Pancreas (tissue), 10 donors: ENCODE measurements at regions not wholly inside any gene's neighbourhood (a gene's known extent, or its start where the extent isn't known, plus 50 kb on each side); places are given as distances from the start of the nearest gene placed in this dataset.
A peak's percentile ranks its signal among the peaks of the same experiment; 100 is the strongest.

Experiments
- ATAC-seq, 4 donors: fragments of 200-7000 bp; cut with Tn5 transposase; one replicate each; pipeline versions ENCODE4 v1.8.0 to v1.9.1; 2020; ENCODE audit warnings: mild to moderate bottlenecking in 4 of 4, moderate library complexity in 4 of 4
- DNase-seq, 6 donors: peaks; one replicate each; pipeline ENCODE4 v3.0.0-alpha.2; 2020
- FAIRE-seq: peaks from 2 replicates; lab custom pipeline; 2012; peaks lifted over from hg19 to GRCh38; lab: Jason Lieb, UNC
- H3K27ac ChIP-seq, 4 donors: fragments of 200-600 bp; sonication (generic); 1 replicate in 3 of 4; 2 replicates in 1 of 4; pipeline versions ENCODE4 v1.5.0 to v1.8.0; 2020
- H3K27me3 ChIP-seq, 4 donors: fragments of 200-600 bp; one replicate each; pipeline ENCODE4 v1.8.0; 2021
- H3K36me3 ChIP-seq, 3 donors: fragments of 200-600 bp; sonication (generic) in 1 of 3; one replicate each; pipeline versions ENCODE4 v1.5.0 to v1.8.0; 2020 to 2021
- H3K4me1 ChIP-seq, 3 donors: fragments of 200-600 bp; one replicate each; pipeline ENCODE4 v1.8.0; 2021
- H3K4me3 ChIP-seq, 4 donors: fragments of 200-600 bp; sonication (generic) in 2 of 4; one replicate each; pipeline versions ENCODE4 v1.5.0 to v1.8.0; 2020 to 2021
- H3K9me3 ChIP-seq, 4 donors: fragments of 200-600 bp; one replicate each; pipeline ENCODE4 v1.8.0; 2021
- WGBS, 2 donors: extraction: QIAGEN DNeasy Blood & Tissue Kit; methylation state at CpG; one replicate each; pipeline ENCODE4 v1.1.7; 2013; 5-methylcytosine and 5-hydroxymethylcytosine counted together
- intact Hi-C, 3 donors: fragments of 100-400 bp; cut with DNase I; formaldehyde crosslinking; loops; one replicate each; pipeline versions ENCODE4 v1.11.1 to v1.14.2; 2022
- TF ChIP-seq, protein P1 (sequence below), 4 donors: fragments of 200-600 bp; sonication (generic) in 3 of 4; IDR thresholded peaks; one replicate each; pipeline versions ENCODE4 v1.5.0 to v1.8.0; 2021; ENCODE audit warnings: antibody characterized with exemption in 4 of 4
- donor health status: healthy with polysubstance abuse.
- donor health status: DM: no; HTN: no; CAD: no; lungs with moderate emphysema.
- donor health status: DM: no; HTN: no; CAD: no.
- donor health status: control.
- donor health status: control.
- donor health status: Bipolar disorder and iron deficiency.
- donor health status: DM: yes; HTN: yes; CAD: no.
- donor health status: DM: no; HTN: no; CAD: no.
- donor health status: DM: no; HTN: no; CAD: no.
- donor health status: DM: yes; HTN: yes; CAD: no.

DNA sequence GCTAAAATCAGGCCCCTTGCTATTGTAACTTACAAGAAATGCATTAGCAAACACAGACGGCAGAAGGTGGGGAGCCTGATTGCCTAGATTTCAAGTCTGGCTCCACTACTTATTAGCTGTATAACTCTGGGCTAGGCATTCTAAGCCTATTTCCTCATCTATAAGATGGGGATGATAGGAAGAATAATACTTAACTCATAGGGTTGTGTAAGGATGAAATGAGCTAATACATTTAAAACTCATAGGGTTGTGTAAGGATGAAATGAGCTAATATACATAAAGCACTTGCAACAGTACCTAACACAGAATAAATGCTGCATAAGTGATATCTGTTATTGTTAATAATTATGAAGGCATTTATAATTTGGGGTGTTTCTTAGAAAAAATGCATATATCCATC, 60.1 kb upstream of the DIO2 start:
- Histone ChIP-seq H3K9me3 (no peaks in the 10 kb centered on the region), H3K36me3 (no peaks in the 10 kb centered on the region), H3K4me3 (no peak overlapping the region), H3K27me3 (no peaks in the 10 kb centered on the region), H3K27ac (no peak overlapping the region), H3K4me1 (no peaks in the 10 kb centered on the region)
- DNase-seq (no peak), ATAC-seq (no peak), FAIRE-seq (no peak)
- intact Hi-C loops = no loop called here
- TF ChIP-seq, protein P1, sequence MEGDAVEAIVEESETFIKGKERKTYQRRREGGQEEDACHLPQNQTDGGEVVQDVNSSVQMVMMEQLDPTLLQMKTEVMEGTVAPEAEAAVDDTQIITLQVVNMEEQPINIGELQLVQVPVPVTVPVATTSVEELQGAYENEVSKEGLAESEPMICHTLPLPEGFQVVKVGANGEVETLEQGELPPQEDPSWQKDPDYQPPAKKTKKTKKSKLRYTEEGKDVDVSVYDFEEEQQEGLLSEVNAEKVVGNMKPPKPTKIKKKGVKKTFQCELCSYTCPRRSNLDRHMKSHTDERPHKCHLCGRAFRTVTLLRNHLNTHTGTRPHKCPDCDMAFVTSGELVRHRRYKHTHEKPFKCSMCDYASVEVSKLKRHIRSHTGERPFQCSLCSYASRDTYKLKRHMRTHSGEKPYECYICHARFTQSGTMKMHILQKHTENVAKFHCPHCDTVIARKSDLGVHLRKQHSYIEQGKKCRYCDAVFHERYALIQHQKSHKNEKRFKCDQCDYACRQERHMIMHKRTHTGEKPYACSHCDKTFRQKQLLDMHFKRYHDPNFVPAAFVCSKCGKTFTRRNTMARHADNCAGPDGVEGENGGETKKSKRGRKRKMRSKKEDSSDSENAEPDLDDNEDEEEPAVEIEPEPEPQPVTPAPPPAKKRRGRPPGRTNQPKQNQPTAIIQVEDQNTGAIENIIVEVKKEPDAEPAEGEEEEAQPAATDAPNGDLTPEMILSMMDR (IDR thresholded peaks at IDR 0.05) = no peak
- 84 to 93% methylated on average over 1 of the region's 1 CpG for WGBS, 2 donors

- Histone ChIP-seq H3K4me1 (no peaks in the 10 kb centered on the region), H3K9me3 (no peaks in the 10 kb centered on the region), H3K4me3 (no peak overlapping the region), H3K27me3 (no peaks in the 10 kb centered on the region), H3K36me3 (no peaks in the 10 kb centered on the region), H3K27ac (no peak overlapping the region)
- peak in 2 of 4 donors; percentile 17 to 18 for ATAC-seq
- 67 to 80% methylated on average over 4 of the region's 4 CpGs for WGBS, 2 donors
- intact Hi-C loops = no loop called here
- FAIRE-seq = no peak
- TF ChIP-seq, protein P1 (IDR thresholded peaks at IDR 0.05) = no peak
- DNase-seq = no peak
These were observed 58.1 kb upstream of the DIO2 start for GRCh38 chr14:80269353-80269925.

DNA sequence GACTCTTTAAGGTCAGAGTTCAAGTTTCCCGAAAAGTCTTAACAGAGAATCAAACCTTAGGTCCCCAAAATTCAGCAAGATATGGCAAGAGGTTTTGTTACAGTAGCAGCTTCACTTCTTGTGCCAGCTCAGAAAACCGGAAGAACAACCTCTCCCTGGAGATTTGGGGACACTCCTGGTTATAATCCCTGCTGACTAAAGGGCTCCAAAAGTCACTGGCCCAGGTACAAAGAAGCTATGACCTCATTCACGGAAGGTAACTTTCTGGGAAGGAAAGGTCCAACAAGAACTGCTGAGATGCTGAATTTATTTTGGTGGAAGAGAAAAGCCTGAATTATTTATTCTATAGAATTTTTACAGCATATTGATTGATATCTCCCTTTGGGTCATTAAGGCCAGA, 55.6 kb upstream of the DIO2 start:
- TF ChIP-seq, protein P1 (IDR thresholded peaks at IDR 0.05) = no peak
- intact Hi-C loops = no loop called here

GRCh38 chr14:80264702-80265101, 53.4 kb upstream of the DIO2 start:
- TF ChIP-seq, protein P1 (IDR thresholded peaks at IDR 0.05) = no peak
- 65 to 68% methylated on average over 3 of the region's 3 CpGs for WGBS, 2 donors
- Histone ChIP-seq H3K4me3 (no peak overlapping the region), H3K27ac (no peak overlapping the region), H3K36me3 (no peaks in the 10 kb centered on the region), H3K9me3 (no peaks in the 10 kb centered on the region), H3K4me1 (no peaks in the 10 kb centered on the region), H3K27me3 (no peaks in the 10 kb centered on the region)
- FAIRE-seq (no peak), DNase-seq (no peak), ATAC-seq (no peak)
- intact Hi-C loops = no loop called here

More for the DNA sequence above, 55.6 kb upstream of the DIO2 start:
- ATAC-seq (no peak), FAIRE-seq (no peak), DNase-seq (no peak)
- no peaks in the 10 kb centered on the region for H3K36me3 ChIP-seq
- 74 to 85% methylated on average over 3 of the region's 3 CpGs for WGBS, 2 donors
- H3K4me3 ChIP-seq = no peak overlapping the region
- no peak overlapping the region for H3K27ac ChIP-seq
- H3K27me3 ChIP-seq = no peaks in the 10 kb centered on the region
- H3K9me3 ChIP-seq = no peaks in the 10 kb centered on the region
- no peaks in the 10 kb centered on the region for H3K4me1 ChIP-seq
